ENCODE measurements at regions not wholly inside any gene's neighbourhood (a gene's known extent, or its start where the extent isn't known, plus 50 kb on each side); places are given as distances from the start of the nearest gene placed in this dataset.
A peak's percentile ranks its signal among the peaks of the same experiment; 100 is the strongest.

DNA sequence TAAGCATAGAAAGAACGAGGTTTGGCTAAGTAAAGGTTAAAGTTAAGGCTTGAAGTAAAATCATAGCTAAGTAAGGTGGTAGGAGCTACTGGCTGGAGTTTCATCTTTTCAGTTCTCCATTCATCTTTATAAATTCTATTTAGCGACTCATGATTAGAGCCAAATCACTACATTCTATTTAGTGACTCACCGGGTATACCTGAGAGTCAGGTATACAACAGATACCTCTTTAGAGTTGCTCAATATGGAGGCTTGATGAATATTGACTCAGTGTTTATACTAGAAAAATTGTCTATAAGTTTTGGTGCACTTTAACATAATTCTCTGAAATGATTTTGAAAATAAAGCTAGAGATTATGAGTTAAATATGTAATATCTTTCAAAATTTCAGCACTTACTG is 328.8 kb upstream of the GRM7 start:
- no peak for DNase-seq

DNA sequence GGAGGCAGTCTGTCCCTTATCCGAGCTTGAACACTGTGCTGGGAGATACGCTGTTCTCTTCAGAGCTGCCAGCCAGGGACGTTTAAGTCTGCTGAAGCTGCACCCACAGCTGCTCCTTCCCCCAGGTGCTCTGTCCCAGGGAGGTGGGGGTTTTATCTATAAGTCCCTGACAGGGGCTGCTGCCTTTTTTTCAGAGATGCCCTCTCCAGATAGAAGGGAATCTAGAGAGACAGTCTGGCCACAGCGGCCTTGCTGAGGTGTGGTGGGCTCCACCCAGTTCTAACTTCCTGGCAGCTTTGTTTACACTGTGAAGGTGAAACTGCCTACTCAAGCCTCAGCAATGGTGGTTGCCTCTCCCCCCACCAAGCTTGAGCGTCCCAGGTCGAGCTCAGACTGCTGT is 319.9 kb upstream of the GRM7 start:
- DNase-seq, result no peak

DNA sequence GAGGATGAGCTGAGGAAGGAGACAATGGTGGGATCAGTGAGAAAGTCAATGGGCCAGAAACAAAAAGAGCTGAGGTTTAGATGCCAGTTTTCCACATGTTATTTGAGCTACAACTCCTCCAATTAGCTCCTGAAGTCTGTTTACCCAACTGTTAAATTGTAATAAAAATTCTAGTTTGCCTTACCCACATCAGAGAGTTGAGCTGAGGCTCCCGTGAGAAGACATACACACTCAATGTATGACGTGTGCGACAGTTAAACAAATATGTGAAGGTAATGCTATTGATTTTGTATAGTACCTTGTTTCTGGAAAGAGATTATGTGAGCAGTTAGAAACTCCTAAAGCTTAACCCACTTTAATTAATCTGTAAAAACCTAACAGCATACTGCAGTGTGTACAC is 318.1 kb upstream of the GRM7 start:
- no peak for DNase-seq

DNA sequence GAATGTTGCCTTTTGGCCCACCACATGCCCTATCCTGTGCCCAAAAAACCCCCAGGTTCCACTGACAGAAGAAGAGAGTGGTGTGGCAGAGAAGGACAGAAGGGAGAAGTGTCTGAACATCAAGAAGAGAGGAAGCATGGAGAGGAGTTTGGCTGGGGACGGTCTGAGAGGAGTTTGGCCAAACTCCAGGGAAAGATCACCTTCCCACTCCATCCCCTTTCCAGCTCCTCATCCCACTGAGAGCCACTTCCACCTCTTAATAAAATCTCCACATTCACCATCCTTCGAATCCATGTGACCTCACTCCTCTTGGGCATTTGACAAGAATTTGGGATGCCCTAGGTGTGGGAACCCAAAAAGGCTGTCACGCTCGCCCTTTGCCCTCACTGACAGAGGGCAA is 311.6 kb upstream of the GRM7 start:
- no peak for DNase-seq

DNA sequence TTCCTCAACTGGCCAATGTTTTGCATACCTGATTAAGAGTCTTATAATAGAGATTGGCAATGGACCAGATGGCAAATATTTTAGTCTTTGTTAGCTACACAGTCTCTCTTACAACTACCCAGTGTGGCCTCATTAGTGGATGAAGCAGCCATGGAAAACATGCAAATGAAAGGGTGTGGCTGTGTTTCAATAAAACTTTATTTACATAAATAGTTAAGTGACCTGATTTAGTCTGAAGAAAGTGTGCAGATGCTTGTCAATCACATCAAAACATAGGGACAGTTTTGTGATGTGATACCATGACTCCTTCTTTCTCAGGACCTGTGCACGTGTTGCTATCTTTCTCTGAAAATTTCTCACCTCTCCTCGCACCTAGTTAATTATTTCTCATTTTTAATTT is 309.8 kb upstream of the GRM7 start:
- no peak for DNase-seq

DNA sequence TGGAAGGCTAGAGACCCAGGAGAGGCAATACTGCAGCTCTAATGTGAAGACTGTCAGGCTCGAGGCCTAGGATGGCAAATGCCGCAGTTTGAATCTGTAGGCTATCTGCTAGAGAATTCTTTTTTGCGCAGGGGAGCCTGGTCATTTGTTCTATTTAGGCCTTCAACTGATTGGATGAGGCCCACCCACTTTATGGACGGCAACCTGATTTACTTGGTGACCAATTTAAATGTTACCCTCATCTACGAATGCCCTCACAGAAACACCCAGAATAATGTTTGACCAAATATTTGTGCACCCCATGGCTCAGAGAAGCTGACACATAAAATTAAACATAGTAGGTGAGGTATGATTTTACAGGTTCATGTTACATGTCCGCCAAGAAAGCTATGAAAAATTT is 300.7 kb upstream of the GRM7 start:
- DNase-seq, result no peak

DNA sequence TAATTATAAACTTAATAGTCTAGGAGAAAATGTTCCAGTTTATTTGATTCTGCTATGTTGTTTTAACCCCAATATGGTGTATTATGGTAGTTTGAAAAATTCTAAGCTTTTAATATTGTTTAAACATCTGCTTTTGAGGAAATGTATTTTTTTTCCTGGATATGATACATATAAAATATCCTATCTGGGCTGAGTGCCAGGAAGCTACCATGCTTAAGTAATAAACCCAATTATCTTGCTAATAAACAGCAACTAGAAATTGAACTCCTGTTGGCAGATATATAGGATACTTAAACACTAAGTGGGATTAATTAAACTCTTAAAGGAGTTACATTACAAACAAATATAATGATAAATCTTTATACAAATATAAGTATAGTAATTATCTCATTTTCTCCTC is 293.7 kb upstream of the GRM7 start:
- DNase-seq, result peak; percentile 2

DNA sequence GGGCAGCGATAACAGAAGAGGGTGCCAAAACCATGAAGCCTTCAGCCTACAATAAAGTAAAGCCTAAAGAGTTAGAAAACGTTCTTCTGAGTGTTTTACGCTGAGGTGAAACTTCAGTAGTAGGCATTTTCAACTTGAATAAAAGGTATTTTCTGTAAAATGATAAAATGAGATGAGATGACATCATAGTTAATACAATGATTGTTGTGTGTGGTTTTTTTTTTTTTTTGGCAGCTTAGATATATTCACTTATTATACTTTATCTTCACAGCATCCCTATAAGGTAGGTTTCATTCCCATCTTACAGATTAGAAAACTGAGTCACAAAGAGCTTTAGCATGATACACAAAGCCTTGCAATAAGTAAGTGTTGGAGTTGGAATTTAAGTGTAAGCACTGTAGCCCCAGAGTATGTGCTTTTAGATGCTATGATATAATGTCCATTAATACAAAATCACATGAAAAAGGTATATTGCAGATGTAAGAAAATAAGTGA is 291.9 kb upstream of the GRM7 start:
- no peak for DNase-seq

DNA sequence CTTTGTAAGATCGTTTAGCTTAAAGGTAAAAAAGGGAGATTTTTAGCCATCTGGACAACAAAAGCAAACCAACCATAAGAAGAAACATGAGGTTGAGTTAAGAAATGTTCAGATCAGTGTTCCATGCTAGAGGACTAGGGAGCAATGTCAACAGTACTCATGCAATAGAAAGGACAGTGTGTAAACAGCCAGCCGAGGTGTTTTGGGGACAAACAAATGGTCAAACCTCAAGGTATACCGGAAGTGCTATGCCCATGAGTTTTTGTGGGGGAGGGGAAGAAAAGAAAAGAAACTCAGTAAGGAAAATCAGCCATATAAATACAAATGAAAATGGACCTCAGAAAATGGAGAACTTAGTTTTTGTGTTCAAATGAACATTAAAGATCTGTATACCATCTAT is 289.5 kb upstream of the GRM7 start:
- no peak for DNase-seq

DNA sequence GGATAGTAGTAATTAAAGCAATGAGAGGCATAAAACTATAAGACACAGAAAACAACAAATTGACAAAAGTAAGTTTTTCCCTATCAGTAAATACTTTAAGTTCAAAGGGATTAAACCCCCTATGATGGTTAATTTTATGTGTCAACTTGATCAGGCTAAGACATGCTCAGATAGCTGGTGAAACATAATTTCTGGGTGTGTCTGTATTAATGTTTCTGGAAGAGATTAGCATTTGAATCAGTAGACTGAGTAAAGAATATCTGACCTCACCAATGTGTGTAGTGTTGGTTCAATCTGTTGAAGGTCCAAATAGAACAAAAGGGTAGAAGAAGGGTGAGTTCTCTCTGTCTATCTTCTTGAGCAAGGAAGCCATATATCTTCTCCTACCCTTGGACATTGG is 283.3 kb upstream of the GRM7 start:
- no peak for DNase-seq

DNA sequence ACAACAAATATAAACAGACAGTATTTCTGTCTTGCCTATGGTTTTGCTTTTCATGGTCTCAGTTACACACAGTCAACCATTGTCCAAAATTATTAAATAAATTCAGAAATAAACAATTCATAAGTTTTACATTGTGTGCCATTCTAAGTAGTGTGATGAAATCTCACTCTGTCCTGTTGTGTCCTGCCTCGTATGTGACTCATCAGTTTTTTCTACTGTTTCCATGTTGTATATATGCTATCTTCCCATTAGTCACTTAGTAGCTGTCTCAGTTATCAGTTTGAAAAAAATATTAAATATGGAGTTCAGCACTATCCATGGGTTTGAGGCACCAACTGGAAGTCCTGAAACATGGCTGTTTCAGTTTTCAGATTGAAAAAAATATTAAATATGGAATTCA is 282.4 kb upstream of the GRM7 start:
- DNase-seq, result no peak

DNA sequence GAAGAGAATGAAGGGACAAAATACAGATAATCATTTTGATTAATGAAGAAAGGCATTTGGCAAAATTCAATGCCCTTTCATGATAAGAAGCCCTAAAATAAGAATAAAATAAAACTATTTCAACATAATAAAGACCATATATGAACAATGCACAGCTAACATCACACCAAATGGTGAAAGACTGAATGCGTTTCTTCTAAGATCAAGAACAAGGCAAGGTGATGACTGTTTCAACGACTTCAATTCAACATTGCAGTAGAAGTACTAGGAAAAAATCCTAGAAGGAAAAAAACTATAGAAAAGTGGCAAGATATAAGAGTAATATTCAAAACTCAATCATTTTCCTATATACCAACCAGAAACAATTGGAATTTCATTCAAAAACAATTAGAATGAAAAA is 280.1 kb upstream of the GRM7 start:
- no peak for DNase-seq

DNA sequence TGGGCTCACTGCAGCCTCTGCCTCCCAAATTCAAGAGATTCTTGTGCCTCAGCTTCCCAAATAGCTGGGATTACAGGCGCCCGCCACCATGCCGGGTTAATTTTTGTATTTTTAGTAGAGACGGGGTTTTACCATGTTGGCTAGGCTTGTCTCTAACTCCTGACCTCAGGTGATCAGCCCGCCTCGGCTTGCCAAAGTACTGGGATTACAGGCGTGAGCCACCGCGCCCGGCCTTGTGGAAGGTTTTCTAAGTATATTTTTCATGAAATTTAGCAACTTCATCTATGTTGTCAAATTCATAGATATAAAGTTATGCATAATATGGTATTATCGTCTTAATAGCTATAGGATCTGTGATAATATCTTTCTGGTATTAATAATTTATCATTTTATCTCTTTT is 275.6 kb upstream of the GRM7 start:
- no peak for DNase-seq

DNA sequence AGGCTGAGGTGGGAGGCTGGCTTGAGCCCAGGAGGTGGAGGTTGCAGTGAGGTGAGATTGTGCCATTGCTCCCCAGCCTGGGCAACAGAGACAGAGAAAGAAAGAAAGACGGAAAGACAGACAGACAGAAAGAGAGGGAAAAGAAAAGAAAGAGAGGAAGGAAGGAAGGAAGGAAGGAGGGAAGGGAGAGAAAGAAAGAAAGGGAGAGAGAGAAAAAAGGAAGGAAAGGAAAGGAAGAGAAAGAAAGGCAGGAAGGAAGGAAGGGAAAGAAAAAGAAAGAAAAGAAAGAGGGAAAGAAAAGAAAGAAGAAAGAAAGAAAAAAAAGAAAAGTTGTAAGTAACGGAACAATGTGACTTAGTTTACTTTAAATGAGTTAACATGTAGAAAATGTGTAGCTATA is 260.7 kb upstream of the GRM7 start:
- no peak for DNase-seq

DNA sequence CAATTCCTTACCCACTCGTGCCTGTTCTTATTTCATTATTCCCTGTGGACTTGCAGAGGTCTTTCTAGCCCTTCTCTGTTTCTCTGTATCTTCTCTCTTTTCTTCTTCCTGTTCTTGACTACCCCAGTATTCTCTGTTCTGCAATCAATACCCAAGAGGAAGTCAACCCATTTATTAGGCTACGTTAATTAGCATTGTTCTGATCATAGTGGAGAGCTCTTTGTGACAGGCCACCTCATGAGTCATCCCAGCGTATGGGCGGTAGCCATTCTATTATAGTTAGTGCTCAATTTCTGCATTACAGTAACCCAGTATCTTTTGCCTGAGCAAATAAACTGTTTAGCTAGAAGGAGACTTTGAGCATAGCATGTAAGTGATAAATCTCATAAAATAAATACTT is 259.5 kb upstream of the GRM7 start:
- DNase-seq, result no peak

DNA sequence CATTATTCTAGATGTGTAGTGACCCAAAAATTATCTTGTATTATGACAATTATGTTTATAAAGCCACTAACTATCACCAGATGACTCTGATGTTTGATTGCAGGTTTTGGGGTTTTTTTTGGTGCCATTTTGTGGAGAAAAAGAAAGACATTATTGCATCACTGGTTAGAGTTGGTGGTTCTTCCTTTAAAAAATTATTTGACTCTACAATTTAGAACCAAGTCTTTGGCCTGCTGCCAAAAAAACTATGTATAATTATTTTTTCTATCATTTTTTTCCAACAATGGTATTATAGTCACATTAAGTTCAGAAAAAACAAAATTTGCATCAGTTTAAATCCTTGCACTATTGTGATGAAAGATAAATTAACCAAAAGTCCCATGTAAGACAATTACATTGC is 258.6 kb upstream of the GRM7 start:
- no peak for DNase-seq

DNA sequence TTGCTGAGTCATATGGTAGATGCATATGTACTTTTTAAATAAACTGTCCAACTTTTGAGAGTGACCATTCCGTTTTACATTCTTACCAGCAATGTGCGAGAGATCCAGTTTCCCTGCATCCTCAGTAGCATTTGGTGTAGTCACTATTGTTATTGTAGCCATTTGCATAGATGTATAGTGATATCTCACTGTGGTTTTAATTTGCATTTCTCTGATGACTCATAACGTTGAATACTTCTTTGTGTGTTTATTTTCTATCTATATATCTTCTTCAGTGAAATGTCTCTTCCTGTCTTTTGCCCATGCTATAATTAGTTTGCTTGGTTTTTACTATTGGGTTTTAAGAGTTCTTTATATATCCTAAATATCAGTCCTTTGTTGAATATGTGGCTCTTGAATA is 255.7 kb upstream of the GRM7 start:
- no peak for DNase-seq

DNA sequence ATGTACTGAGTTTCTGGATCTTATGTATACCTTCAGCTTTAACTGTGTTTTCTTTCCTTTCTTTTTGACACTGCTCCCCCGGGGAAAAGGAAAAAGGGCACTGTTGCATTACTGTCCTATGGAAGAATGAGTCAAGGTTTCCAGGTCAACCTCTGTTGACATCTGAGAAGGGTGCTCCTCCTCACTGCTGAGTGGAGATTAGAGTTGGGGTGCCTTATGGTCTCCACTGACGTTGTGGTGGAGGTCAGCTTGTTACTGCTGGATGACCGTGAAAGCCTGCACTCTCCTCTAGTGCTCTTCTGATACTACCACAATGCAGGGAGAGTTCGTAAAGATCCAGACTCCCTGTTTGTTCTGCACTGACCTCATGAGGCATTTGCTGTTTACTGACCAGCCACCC is 252.1 kb upstream of the GRM7 start:
- no peak for DNase-seq

DNA sequence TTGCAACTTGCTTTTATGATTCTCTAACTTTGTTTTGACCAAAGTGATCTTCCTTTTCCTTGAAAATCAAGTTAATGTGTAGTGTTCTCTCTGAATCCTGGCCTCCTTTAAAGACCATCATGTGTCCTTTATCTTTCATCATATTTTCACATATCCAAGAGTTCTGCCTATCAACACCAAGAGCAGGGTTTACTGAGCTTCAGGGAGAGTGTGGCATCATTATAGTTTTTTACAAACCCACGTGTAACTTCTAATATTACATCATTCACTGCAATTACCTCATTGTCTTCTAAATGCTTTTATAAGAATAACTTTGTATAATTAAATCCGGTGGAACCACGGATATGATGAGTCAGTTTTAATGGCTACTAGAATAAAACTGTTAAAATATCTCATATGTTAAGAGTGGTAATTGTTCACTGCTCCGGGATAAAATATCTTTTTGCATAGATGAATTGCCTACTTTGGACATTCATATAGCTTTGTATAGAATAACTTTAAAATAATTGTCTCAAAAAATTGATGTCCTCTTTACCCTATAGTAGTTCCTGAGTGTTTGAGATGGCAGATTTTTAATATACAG is 248.8 kb upstream of the GRM7 start:
- DNase-seq, result no peak

DNA sequence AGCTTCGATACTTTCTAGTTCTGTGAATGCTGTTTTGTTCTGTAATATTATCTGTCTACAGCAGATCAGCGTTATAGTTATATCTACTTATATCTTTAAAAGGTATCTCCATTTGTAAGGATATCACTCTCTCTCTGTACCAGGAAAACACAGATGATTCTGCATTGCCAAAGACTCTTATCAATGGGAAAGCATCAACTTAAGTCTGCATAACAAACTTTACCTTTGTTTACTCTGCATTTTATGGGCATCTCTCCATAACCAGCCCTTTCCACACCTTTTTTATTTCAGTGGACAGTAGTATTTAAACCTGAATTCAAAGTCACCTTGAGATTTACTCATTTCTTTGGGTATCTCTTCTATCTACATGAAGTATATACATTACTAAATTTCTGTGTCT is 238.7 kb upstream of the GRM7 start:
- DNase-seq, result no peak

DNA sequence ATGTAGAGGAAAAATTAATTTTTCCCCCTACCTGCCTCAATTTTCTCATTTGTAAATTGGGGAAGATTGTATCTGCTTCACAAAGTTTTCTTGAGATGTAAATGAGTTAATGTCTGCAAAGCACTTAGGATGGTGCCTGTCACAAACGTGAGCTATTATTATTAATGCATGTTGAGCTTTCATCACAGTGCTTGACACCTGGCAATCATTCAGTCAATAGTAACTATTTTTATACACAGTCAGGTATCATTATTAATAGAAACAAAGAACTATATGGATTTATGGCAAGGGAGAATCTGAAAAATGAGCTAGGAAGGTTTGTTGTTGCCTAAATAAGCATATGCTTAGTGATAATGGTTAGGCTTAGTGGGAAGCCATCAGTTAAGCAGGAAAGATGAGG is 238.2 kb upstream of the GRM7 start:
- DNase-seq, result no peak

DNA sequence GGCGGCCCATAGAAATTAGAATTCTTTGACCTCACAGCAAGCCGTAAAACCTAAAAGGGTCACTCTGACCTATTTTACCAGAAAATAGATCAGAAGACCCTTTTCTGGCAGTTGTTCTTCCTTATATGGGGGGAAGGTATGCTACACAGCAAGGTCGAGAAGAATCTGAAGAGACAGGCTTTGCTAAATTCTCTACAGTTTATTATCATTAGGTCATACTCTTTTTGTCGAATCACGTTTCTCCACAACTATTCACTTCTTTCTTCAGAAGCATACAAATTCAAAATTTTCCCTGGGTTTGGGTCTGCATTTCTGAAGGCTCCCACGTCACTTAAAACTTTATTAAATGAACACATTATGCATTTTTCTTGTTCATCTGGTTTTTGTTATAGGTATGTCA is 229.5 kb upstream of the GRM7 start:
- no peak for DNase-seq

DNA sequence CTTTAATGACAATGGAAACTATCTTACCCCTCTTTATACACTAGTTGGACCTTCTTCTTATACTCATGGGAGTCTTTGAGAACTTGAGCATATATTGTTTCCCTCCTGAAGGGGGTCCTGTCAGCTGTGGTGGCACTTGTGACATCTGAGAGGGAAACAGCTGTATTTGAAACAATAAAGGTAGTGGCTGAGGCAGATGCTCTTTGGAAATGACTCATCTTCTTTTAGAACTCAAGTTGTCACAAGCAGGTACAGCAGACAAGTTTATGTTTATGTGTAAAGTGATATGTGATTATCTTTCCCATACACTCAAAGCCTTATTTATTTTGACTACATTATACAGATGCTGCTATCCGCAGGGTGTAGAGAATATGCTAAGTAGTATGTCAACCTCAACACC is 220.0 kb upstream of the GRM7 start:
- no peak for DNase-seq

DNA sequence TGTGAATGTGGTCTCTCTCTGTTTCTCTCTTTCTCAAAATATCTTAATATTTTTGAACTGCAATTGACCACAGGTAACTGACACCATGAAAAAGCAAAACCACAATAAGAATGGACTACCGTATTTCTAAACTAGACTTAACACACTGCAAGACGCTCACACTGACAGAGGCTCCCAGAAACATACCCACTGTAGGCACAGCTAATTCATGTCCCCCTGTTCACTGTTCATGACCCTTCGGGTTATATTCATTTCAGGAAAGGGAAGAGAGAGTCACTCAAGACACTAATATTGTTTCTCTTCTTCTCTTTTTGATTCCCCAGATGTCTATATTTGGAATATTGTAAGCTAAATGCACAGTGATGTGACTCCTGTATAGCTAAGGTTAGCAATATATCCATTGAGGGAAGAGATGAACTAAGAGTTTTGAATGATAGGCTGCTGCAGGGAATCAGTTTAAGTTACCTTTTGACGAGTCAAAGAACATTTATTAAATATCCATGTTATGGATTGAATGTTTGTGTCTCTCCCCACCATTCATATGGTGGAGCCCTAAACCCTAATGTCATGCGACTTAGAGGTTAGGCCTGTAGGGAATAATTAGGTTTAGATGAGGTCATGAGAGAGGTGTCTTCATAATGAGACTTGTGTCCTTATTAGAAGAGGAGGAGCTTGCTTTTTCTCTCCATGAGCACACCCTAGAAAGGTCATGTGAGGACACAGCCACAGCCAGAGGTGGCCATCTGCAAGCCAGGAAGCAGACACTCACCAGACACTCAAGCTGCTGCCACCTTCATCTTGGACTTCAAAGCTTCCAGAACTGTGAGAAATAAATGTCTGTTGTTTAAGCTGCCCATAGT is 216.6 kb upstream of the GRM7 start:
- no peak for DNase-seq

DNA sequence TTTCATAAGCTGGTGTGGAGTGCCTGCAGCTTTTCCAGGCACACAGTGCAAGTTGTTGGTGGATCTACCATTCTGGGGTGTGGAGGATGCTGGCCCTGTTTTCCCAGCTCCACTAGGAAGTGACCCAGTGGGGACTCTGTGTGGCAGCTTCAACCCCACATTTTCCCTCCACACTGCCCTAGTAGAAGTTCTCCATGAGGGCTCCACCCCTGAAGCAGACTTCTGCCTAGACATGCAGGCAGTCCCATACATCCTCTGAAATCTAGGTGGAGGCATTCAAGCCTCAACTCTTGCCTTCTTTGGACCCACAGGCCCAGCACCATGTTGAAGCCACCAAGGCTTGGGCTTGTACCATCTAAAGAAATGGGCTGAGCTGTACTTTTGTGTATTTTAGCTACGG is 206.2 kb upstream of the GRM7 start:
- DNase-seq, result no peak

Measured in NCI-H2171 treated with DMSO at 0.1 percent for 48 hours (cell line).